Astrocyte (in vitro differentiated cells and primary cell): ENCODE measurements at regions not wholly inside any gene's neighbourhood (a gene's known extent, or its start where the extent isn't known, plus 50 kb on each side); places are given as distances from the start of the nearest gene placed in this dataset.

Source experiments
- EZH2 ChIP-seq: IDR thresholded peaks from 2 replicates; pipeline ENCODE4 v1.6.1; 2012; ENCODE audit warnings: mild to moderate bottlenecking, low read length, inconsistent platforms; ENCODE audit not compliant: insufficient read depth
- TF ChIP-seq, protein P1 (sequence below): IDR thresholded peaks from 2 replicates; pipeline ENCODE4 v1.5.1; 2011; ENCODE audit warnings: low read depth, mild to moderate bottlenecking, inconsistent platforms, low read length, moderate library complexity; ENCODE audit not compliant: insufficient read depth

DNA sequence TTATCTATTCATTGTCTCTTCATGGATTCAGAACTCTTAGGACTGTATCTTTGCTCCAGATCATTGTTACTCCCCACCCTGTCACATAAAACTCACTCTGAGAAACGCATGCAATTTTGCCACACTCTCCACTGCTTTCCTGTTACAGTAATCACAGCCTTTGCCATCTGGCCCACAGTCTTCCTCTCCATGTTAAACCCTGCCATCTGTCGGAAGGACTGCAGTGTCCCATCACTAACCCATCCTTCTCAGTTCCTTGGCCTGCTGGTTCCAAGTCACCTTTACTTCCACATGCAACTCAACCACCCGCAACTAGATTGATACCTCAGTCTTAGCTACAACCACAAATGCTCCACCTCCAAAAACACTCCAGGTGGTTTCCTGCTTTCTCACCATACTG, 308.7 kb upstream of the FAM241A start:
- TF ChIP-seq, protein P1, sequence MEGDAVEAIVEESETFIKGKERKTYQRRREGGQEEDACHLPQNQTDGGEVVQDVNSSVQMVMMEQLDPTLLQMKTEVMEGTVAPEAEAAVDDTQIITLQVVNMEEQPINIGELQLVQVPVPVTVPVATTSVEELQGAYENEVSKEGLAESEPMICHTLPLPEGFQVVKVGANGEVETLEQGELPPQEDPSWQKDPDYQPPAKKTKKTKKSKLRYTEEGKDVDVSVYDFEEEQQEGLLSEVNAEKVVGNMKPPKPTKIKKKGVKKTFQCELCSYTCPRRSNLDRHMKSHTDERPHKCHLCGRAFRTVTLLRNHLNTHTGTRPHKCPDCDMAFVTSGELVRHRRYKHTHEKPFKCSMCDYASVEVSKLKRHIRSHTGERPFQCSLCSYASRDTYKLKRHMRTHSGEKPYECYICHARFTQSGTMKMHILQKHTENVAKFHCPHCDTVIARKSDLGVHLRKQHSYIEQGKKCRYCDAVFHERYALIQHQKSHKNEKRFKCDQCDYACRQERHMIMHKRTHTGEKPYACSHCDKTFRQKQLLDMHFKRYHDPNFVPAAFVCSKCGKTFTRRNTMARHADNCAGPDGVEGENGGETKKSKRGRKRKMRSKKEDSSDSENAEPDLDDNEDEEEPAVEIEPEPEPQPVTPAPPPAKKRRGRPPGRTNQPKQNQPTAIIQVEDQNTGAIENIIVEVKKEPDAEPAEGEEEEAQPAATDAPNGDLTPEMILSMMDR, result no peak
- TF ChIP-seq EZH2, result no peak
